ENCODE measurements at regions not wholly inside any gene's neighbourhood (a gene's known extent, or its start where the extent isn't known, plus 50 kb on each side); places are given as distances from the start of the nearest gene placed in this dataset.
"Not testable (repeated sequence)": the region's sequence is repeated elsewhere in the genome, so short reads cannot be mapped to it uniquely, and the experiment has no call there.

- no peak for DNase-seq
Observed at GRCh38 chr4:186481998-186482790, 73.2 kb downstream of the MTNR1A start.

- no peak for DNase-seq
Observed at GRCh38 chr4:186475202-186475601, 80.2 kb downstream of the MTNR1A start.

- no peak for DNase-seq
Observed at GRCh38 chr4:186473933-186474332, 81.4 kb downstream of the MTNR1A start.

- no peak for DNase-seq
Observed at GRCh38 chr4:186472948-186473347, 82.4 kb downstream of the MTNR1A start.

GRCh38 chr4:186471441-186471840 is 83.9 kb downstream of the MTNR1A start:
- no peak for DNase-seq

GRCh38 chr4:186458050-186458449 is 97.3 kb downstream of the MTNR1A start:
- no peak for DNase-seq

- no peak for DNase-seq
Observed at GRCh38 chr4:186451982-186452381, 103.4 kb downstream of the MTNR1A start.

GRCh38 chr4:186449954-186450353 is 105.4 kb downstream of the MTNR1A start:
- DNase-seq, result no peak

- no peak for DNase-seq
Observed at GRCh38 chr4:186445040-186445439, 110.3 kb downstream of the MTNR1A start.

GRCh38 chr4:186441502-186441901 is 113.9 kb downstream of the MTNR1A start:
- DNase-seq, result no peak

GRCh38 chr4:186428481-186428880 is 126.9 kb downstream of the MTNR1A start:
- no peak for DNase-seq

GRCh38 chr4:186424745-186425144 is 130.6 kb downstream of the MTNR1A start:
- DNase-seq, result no peak

GRCh38 chr4:186422296-186422695 is 133.1 kb downstream of the MTNR1A start:
- DNase-seq, result no peak

- DNase-seq, result no peak
Observed at GRCh38 chr4:186416451-186417060, 138.8 kb downstream of the MTNR1A start.

GRCh38 chr4:186414390-186414789 is 141.0 kb downstream of the MTNR1A start:
- no peak for DNase-seq

- DNase-seq, result no peak
Observed at GRCh38 chr4:186405957-186406356, 140.0 kb downstream of the F11 start.

GRCh38 chr4:186404562-186405134 is 138.7 kb downstream of the F11 start:
- no peak for DNase-seq

GRCh38 chr4:186400676-186401075 is 134.7 kb downstream of the F11 start:
- DNase-seq, result no peak

GRCh38 chr4:186392017-186392416 is 126.0 kb downstream of the F11 start:
- DNase-seq, result no peak

- not testable (repeated sequence) for DNase-seq
Observed at GRCh38 chr4:186384328-186384727, 118.3 kb downstream of the F11 start.

- no peak for DNase-seq
Observed at GRCh38 chr4:186368281-186368680, 102.3 kb downstream of the F11 start.

GRCh38 chr4:186366326-186366725 is 100.3 kb downstream of the F11 start:
- no peak for DNase-seq

- not testable (repeated sequence) for DNase-seq
Observed at GRCh38 chr4:186363038-186363437, 97.0 kb downstream of the F11 start.

- no peak for DNase-seq
Observed at GRCh38 chr4:186360551-186360950, 94.6 kb downstream of the F11 start.
